Right lung (tissue), 2 donors: ENCODE measurements at regions not wholly inside any gene's neighbourhood (a gene's known extent, or its start where the extent isn't known, plus 50 kb on each side); places are given as distances from the start of the nearest gene placed in this dataset.

Experiments used
- DNase-seq, 2 donors: peaks; one replicate each; pipeline ENCODE4 v3.0.0-alpha.2; 2013

GRCh38 chr3:150094150-150094933 lies 123.6 kb upstream of the PFN2 start:
- DNase-seq = no peak

DNA sequence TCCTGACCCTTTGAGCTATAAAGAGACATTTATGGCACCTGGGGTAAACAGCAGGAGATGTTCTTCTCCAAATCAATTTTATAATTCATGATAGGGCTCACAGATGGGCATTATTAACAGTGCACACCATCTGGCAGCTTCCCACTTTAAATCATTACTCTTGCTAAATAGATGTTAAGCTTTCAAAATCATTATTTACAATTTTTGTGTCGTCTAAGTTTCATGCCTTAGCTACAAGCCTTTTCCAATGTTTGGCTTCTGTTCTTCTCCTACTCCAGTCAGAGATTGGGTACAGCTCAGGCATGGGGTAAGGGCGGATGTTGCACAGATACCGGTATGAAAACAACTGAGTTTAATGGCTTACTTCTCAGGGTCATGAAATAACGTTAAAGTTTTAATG lies 120.9 kb upstream of the PFN2 start:
- no peak for DNase-seq

GRCh38 chr3:150090877-150091276 lies 120.2 kb upstream of the PFN2 start:
- DNase-seq = no peak

- DNase-seq = no peak
These were observed 119.3 kb upstream of the PFN2 start for GRCh38 chr3:150090006-150090405.

GRCh38 chr3:150084128-150084527 lies 113.4 kb upstream of the PFN2 start:
- no peak for DNase-seq

GRCh38 chr3:150083655-150084042 lies 113.0 kb upstream of the PFN2 start:
- peak; percentile 67 to 79 for DNase-seq

DNA sequence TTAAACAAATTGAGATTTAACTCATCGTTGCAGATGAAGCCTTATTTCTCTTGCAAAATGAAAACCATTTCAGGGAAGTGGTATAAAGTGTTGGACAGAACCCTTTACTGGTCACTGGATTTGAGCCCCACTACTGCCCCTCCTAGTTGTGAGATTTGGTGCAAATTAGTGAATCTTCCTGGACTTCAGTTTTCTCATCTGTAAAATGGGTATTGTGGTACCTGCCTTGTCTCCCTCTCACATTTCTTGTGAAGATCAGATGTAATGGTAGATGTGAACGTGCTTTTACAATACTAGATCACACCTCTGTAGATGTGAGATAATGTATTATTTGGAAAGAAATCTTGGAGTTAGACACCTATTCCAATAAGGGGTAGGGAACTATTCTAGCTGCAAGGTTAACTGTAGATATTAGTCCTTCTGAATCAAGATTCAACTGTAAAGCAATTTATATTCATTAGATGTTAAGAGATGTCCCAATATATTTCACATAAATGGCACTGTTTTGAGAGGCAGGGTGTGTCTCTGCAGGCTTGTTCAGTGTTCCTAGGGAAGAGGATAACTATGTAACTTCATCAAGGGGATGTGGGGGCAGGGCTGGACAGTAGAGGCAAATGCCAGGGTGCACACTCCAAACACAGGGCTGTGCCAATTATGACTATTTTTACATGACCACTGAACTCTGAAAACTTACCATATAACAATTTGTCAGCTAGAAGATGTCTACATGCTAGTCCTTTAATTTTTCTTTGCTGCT lies 112.4 kb upstream of the PFN2 start:
- DNase-seq = no peak

DNA sequence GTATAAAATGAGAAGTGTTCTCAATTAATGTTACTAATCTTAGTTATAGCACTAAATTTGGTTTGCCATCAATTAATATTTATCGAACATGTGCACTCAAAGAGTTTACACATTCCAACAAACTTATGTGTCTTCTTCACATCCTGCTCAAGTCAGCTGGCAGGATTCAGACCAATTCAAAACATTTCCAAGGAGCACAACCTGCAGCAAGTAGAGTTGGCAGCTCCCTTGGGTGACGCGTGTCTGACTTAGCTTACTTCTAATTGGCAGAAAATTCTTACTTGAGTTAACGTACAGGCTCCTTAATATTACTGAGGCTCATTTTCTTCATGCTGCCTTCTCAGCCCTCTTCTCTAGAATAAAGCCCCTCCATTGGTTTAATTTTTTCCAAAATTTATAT lies 110.4 kb upstream of the PFN2 start:
- no peak for DNase-seq

- no peak for DNase-seq
These were observed 109.5 kb upstream of the PFN2 start for GRCh38 chr3:150080058-150080730.

DNA sequence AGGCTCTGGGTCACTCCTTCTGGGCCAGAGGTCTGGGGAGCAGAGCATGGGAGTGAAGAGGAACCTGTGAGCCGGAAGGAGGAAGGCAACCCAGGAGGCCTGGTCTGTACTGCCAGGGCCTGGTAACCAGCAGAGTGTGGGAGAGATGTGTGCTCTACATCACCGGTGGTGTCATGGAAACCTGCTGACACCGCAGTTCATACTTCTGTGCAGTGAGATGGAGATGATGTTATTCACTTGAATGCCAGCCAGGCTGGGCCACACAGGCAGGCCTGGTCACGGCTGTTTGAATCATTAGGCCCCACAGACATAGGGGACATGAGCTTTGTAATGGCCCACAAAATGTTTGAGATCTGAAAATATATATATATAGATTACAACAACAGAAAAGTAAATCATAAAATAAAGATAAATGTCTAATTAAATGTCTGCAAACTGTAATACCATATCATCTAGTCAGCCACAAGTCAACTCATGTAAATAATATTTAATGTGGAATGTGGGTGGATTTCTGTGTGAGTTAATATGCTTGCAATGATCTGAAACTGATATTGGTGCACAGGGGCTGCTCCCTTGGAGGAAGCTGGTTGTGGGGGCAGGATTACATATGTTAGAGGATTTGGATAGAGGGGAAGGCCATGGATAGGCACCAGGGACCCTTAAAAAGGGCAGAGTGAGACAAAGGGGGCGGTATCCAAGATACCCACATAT lies 108.5 kb upstream of the PFN2 start:
- peak; percentile 48 to 51 for DNase-seq

GRCh38 chr3:150077581-150078247 lies 107.0 kb upstream of the PFN2 start:
- DNase-seq = no peak

DNA sequence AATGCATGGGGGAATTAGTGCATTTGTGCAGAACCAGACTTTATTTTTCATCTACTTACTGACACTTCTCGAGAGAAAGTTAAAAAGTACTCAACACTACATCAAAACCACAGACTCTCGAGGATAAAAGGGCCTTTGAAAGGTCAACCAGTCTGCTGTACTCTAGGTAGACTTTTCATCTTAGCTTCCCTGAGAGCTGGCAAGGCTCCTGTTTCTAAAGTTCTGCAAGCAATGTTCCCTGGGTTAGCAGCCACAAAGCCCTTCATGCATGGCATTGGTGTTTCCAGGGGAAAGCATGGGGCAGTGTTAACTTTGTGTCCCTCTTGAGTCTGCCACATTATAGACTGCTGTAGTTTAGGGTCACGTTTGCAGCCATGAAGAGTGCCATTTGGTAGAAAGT lies 106.4 kb upstream of the PFN2 start:
- no peak for DNase-seq

GRCh38 chr3:150076443-150076842 lies 105.7 kb upstream of the PFN2 start:
- DNase-seq = no peak

- DNase-seq = no peak
These were observed 104.7 kb upstream of the PFN2 start for GRCh38 chr3:150075417-150075865.

DNA sequence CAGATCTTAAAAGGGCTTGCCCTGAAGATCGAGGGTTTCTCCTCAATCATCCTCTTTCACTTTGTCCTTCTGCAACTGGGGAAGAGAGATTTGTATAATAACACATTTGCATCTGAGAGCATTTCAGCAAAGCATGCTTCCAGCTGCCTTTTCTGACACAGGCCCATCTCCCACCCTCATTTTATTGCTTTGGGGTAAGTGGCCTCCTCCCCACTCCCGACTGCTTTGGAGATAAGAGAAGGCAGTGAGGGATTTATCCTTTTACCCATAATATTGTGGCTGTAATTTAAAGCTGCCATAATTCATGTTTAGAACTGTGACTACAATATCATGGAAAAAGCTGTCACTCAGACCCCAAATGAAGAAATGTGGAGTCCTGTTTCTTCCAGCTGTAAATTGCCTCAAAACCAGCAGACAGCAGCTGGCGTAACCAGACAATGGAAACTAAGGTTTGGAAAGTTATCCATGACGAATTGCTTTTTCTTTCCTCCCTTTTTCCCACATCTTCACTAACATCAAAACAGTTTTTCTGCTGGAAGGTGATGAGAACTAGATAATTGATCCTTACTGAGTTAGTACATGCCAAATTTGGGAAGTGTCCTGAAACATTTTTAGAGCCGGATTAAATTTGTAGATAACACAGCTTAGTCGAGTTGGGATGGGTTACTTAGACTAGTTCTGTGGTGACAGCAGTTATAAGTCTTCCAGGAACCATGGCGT lies 104.2 kb upstream of the PFN2 start:
- no peak for DNase-seq

DNA sequence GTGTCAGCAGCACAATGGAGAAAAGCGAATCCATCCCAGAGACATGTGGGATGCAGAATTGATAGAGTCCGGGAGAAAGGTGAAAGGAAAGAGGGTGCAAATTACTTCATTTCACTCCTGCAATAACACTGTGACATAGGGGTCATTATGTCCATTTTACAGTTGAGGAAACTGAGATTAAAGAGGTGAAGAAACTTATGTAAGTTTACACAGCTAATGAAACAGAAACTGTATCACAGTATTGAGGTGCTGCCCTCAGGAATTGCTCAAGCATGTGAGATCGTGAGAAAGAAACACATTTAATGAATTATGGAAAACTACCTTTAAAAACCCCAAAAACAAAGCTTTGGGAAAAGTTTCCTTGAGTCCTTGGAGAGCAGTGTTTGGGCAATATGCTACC lies 103.6 kb upstream of the PFN2 start:
- no peak for DNase-seq

GRCh38 chr3:150073513-150073912 lies 102.8 kb upstream of the PFN2 start:
- no peak for DNase-seq

DNA sequence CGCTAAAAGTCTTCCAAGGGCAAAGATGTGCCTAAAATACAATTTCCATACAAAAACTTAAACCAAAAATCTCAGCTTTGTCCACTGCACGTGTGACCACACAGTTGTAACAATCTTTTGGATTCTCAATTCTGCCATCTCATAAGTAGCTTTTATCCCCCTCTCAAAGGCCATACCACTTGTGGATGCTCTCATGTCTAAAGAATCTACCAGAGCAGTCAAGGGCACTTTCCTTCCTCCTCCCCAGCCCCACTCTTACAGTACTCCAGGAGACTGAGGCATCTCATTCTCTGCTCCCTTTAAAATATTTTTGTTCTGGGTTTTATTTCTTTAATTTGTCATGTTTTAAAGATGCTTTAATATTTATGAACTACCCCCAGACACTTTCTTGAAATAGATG lies 102.3 kb upstream of the PFN2 start:
- DNase-seq = no peak

- no peak for DNase-seq
These were observed 101.9 kb upstream of the PFN2 start for GRCh38 chr3:150072576-150072975.

DNA sequence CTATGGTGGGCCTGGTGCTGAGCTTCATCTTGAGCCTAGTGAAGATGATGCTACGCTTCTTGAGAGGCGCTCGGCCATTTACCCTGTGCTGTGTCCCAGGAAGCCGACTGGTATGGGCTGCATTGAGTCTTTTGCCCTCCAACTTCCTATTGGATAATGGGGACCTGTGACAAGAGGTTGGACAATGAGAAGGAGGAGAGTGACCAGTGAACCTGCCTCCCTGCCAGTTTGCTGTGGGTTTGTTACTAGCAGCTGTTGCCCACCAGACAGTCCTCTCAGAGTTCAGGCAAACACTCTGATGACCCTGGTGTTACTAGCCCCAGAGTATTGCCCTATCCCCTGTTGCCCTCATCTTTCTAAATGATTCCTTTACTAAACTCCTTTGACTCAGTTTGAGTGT lies 99.6 kb upstream of the PFN2 start:
- no peak for DNase-seq

DNA sequence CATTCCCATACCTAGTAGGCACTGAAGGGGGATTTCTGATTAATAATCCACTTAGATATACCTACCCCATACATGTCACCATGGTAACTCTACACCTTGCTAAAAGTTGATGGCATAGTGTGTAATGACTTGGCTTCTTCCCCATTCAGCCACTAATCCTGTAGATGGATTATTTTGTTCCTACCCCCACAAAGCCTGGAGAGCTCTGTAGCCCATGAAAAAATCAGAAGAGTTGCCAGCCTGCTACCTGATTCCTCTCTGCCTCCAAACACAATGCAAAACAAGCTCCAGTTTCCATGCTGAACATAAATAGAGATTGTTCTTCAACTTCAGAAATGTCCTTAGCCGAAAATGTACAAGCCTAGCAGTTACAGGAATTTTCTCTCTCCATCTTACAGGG lies 98.9 kb upstream of the PFN2 start:
- DNase-seq = no peak
